GM18907 (cell line): ENCODE measurements at regions not wholly inside any gene's neighbourhood (a gene's known extent, or its start where the extent isn't known, plus 50 kb on each side); places are given as distances from the start of the nearest gene placed in this dataset.

ENCODE experiments used
- ATAC-seq: cut with Tn5 transposase; IDR thresholded peaks from one replicate; pipeline ENCODE4 v1.9.1; 2021; ENCODE audit warnings: mild to moderate bottlenecking, moderate library complexity; ENCODE audit not compliant: unreplicated experiment

GRCh38 chr18:24663026-24663425 lies 202.6 kb downstream of the HRH4 start:
- no peak for ATAC-seq

- ATAC-seq, result no peak
Measured at GRCh38 chr18:24669015-24669414, 208.6 kb downstream of the HRH4 start.

DNA sequence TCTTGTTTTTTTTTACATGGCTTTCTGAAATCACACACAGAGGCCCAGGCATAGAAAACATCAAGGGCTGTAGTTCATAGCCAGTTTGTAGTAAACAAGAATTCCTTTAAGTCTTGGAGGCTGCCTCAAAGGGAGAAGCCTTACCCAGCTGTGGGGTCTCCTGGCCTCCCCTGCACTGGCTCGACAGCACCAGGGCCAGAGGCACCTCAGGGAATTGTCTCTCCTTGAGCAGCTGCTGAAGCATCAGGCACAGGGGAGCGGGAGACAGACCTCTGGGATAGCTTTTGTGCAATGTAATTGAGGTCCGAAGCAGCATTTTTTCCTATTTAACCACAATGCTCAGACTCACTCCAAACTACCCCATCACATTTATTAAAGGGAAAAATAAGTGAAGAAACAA lies 209.1 kb downstream of the HRH4 start:
- no peak for ATAC-seq

DNA sequence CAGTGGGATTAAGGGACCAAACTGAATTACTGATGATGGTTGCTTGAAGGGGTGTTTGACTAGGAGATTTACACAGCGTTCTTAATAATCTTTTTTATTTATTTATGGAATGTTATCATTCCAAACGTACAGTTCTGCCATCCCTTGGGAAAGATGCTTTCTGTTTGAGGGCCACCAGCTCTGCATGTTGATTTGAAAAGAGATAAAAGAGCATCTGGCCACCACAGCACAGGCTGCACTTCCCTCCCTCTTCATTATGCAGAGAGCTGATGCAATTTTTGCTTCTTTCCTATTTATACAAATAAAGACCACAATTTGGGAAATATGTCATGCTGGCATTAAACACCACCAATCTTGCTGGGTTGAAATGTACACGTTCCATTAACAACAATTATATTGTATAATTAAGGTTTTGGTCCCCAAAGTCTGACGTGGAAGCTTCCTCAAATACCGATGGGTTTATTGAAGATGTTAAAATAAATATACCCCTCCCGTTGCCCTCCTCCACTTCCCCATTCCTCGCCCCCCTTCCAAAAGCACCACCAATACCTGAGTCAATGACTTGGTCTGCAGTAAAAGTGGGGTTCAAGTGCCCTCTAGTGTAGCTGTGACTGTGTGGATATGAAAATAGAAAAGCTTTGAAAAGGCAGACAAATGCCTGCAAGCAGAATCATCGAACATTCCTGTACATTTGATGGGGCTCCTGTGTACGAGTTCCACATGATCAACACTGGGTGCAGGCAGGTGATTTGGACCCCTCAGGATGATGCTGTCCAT lies 211.9 kb downstream of the HRH4 start:
- ATAC-seq, result no peak

- ATAC-seq, result no peak
Measured at GRCh38 chr18:24674200-24674599, 213.8 kb downstream of the HRH4 start.

DNA sequence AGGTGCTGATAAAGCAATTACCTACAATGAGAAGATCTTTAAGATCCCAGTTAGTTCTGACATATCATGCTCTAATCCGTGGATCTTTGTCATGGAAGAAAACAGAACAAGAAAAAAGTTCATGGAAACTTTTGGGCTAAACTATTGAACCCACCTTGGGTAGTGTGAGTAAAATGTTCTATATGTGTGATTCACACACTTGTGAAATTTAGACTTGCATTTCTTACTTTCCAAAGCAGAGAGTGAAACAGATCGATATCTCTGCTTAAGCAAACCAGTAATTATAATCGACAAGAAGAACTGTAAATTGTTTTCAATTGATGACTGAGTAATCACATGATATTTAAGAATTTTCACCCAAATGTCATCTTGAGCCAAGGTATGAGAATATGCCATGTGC lies 214.2 kb downstream of the HRH4 start:
- ATAC-seq, result no peak

DNA sequence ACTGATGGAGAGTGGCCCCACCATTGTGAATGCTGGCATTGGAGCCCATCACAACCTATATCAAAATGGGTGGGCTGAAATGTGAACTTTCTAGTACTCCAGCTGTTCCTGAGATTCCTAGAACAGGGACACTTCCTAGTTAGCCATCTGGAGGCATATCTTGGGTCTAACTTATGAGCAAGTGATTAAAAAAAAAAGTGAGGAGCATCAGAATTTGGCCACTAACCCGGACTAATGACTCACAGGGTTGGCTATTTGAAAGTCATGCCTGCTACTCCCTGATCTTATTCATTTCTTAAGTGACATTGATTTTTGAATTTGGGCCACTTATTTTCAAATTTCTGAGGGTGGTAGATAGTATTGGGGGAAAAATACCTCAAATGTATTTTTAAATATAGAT lies 216.6 kb downstream of the HRH4 start:
- ATAC-seq, result no peak

- no peak for ATAC-seq
Measured at GRCh38 chr18:24678107-24678506, 217.7 kb downstream of the HRH4 start.

- no peak for ATAC-seq
Measured at GRCh38 chr18:24678626-24679025, 218.2 kb downstream of the HRH4 start.

DNA sequence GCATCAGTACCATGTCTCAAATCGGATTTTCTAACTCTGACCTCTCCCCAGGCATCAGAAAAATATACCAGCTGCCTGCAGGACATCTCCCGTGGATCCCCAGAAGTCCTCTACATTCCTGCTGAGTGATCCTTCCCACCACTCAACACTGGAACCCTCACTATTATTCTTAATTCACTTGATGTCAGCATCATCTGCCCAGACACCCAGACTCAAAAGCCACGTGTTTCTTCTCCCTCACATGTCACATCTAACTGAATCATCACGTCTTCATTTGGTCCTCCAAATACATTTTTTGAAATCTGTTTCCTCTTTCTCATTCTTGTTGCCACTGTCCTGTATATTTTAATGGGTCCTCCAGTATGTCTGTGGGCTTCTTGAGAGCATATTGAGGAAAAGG lies 218.6 kb downstream of the HRH4 start:
- ATAC-seq, result no peak

DNA sequence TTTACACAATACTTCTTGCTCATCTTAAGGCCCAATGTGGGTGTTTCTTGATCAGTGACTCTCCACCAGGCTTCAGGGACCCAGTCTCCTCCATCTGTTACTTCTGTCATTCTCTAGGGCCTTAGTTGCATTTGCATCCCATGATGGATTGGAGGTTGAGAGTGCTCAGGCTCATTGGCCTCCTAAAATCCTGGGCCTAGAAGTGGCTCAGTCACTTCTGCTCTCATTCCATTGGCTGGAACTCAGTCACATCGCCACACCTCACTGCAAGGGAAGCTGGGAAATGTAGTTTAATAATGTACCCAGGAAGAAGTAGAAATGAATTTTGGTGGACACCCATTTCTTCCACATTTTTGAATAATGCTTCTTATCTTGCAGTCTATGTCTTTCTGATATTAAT lies 223.5 kb downstream of the HRH4 start:
- no peak for ATAC-seq

DNA sequence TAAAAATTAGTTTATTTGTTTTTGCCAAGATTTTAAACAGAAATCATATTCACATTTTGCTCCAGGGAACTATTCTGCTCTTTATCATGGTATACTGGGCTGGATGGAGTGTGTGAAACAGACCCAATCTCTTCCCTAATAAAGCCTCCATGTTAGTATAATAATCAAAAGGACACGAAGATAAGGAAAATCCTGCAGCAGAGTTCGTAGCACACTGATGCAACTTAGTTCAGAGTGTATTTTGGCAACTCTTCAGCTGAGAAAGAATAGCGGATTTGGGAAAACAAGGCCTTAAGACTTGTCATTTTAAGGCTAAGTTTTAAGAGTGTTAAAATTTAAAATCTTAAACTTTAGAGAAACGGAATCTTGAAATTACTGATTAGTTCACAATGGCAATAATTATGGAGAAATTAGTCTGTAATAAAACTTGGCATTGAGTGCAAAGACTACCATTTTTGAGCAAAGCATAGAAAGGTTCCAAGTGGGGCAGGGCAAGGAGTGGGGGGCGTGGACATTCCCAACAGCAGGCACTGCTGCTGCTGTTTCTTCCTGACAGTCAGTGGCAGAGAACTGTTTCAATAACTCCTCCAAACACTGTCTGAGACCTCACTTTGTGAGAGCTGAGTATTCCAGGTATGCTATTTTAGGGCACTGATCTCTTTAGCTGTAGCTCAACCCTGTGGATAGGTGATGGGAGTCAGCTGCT lies 225.0 kb downstream of the HRH4 start:
- no peak for ATAC-seq

GRCh38 chr18:24695168-24695567 lies 234.7 kb downstream of the HRH4 start:
- ATAC-seq, result no peak

GRCh38 chr18:24702001-24702515 lies 241.6 kb downstream of the HRH4 start:
- no peak for ATAC-seq

- ATAC-seq, result no peak
Measured at GRCh38 chr18:24703316-24703715, 242.9 kb downstream of the HRH4 start.

- no peak for ATAC-seq
Measured at GRCh38 chr18:24704946-24705630, 244.7 kb downstream of the HRH4 start.

GRCh38 chr18:24710474-24710873 lies 250.0 kb downstream of the HRH4 start:
- ATAC-seq, result no peak

DNA sequence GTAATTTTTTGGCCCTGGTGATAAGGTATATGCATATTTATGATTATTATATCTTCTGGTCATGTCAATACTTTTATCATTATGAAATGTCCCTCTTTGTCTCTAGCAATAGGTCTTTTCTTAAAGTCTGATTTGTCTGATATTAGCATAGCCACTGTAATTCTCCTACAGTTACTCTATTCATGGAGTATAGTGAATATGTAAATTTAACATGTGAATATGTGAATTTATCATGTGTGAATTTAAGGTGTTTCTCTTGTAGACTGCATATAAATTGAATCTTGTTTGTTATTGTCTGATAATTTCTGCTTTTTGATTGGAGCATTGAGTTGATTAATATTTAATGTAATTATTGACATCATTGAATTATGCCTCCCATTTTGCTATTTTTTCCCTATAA lies 259.4 kb downstream of the HRH4 start:
- no peak for ATAC-seq

DNA sequence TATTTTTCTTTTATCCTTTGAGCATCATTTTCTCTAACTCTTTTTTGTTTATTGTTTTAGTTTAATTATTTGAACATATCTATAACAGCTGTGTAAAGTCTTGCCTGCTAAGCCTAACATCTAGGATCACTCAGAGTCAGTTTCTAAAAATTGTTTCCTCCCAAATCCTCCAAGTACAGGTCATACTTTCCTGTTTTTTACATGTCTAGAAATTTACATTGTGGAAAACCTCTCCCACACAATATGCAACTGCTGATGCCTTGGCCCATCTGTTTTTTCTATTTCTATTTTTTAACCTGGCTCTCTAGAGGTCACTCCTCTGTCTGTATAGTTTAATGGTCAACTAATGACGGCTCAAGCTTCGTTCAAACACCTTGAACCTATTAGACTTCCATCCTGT lies 261.0 kb downstream of the HRH4 start:
- no peak for ATAC-seq

- ATAC-seq, result no peak
Measured at GRCh38 chr18:24725644-24726415, 265.4 kb downstream of the HRH4 start.
